IPS-15b (cell line): ENCODE measurements at regions not wholly inside any gene's neighbourhood (a gene's known extent, or its start where the extent isn't known, plus 50 kb on each side); places are given as distances from the start of the nearest gene placed in this dataset.

Source experiments
- H3K27me3 ChIP-seq: one replicate; pipeline ENCODE4 v1.6.1; 2013; ENCODE audit warnings: low read length; ENCODE audit not compliant: control insufficient read depth, insufficient read depth
- H3K36me3 ChIP-seq: one replicate; pipeline ENCODE4 v1.6.1; 2013; ENCODE audit warnings: low read length; ENCODE audit not compliant: control insufficient read depth, insufficient read depth
- H3K4me1 ChIP-seq: one replicate; pipeline ENCODE4 v1.6.1; 2013; ENCODE audit warnings: mild to moderate bottlenecking, low read length; ENCODE audit not compliant: control insufficient read depth, insufficient read depth
- H3K4me3 ChIP-seq: one replicate; pipeline ENCODE4 v1.5.1; 2013; ENCODE audit warnings: low read depth, low read length
- H3K9ac ChIP-seq: one replicate; pipeline ENCODE4 v1.6.1; 2013; ENCODE audit warnings: low read depth, mild to moderate bottlenecking, low read length
- H3K9me3 ChIP-seq: one replicate; pipeline ENCODE4 v1.6.1; 2013; ENCODE audit warnings: mild to moderate bottlenecking, low read length; ENCODE audit not compliant: control insufficient read depth, insufficient read depth

- no peak overlapping the region for H3K9ac ChIP-seq
- H3K4me1 ChIP-seq = no peaks in the 10 kb centered on the region
- H3K36me3 ChIP-seq = no peaks in the 10 kb centered on the region
- H3K27me3 ChIP-seq = no peaks in the 10 kb centered on the region
- H3K9me3 ChIP-seq = no peaks in the 10 kb centered on the region
- no peak overlapping the region for H3K4me3 ChIP-seq
These were observed 327.1 kb downstream of the STIM2 start for GRCh38 chr4:27187786-27188185.

- Histone ChIP-seq H3K4me1 (no peaks in the 10 kb centered on the region), H3K27me3 (no peaks in the 10 kb centered on the region), H3K4me3 (no peak overlapping the region), H3K9me3 (no peaks in the 10 kb centered on the region), H3K36me3 (no peaks in the 10 kb centered on the region), H3K9ac (no peak overlapping the region)
These were observed 329.0 kb downstream of the STIM2 start for GRCh38 chr4:27189683-27190082.

- no peak overlapping the region for H3K9ac ChIP-seq
- H3K9me3 ChIP-seq = no peaks in the 10 kb centered on the region
- no peaks in the 10 kb centered on the region for H3K4me1 ChIP-seq
- H3K36me3 ChIP-seq = no peaks in the 10 kb centered on the region
- H3K4me3 ChIP-seq = no peak overlapping the region
- no peaks in the 10 kb centered on the region for H3K27me3 ChIP-seq
These were observed 331.0 kb downstream of the STIM2 start for GRCh38 chr4:27191592-27191991.

GRCh38 chr4:27194599-27195176, 334.0 kb downstream of the STIM2 start:
- H3K36me3 ChIP-seq = no peaks in the 10 kb centered on the region
- no peaks in the 10 kb centered on the region for H3K27me3 ChIP-seq
- no peaks in the 10 kb centered on the region for H3K4me1 ChIP-seq
- H3K4me3 ChIP-seq = no peak overlapping the region
- no peaks in the 10 kb centered on the region for H3K9me3 ChIP-seq
- H3K9ac ChIP-seq = no peak overlapping the region

- no peak overlapping the region for H3K9ac ChIP-seq
- no peaks in the 10 kb centered on the region for H3K27me3 ChIP-seq
- no peak overlapping the region for H3K4me3 ChIP-seq
- H3K4me1 ChIP-seq = no peaks in the 10 kb centered on the region
- H3K9me3 ChIP-seq = no peaks in the 10 kb centered on the region
- H3K36me3 ChIP-seq = no peaks in the 10 kb centered on the region
These were observed 337.6 kb downstream of the STIM2 start for GRCh38 chr4:27198246-27198645.

- H3K4me1 ChIP-seq = no peaks in the 10 kb centered on the region
- H3K36me3 ChIP-seq = no peaks in the 10 kb centered on the region
- H3K9ac ChIP-seq = no peak overlapping the region
- H3K9me3 ChIP-seq = no peaks in the 10 kb centered on the region
- H3K27me3 ChIP-seq = no peaks in the 10 kb centered on the region
- no peak overlapping the region for H3K4me3 ChIP-seq
These were observed 338.3 kb downstream of the STIM2 start for GRCh38 chr4:27198971-27199370.

GRCh38 chr4:27206009-27206408, 345.4 kb downstream of the STIM2 start:
- Histone ChIP-seq H3K4me3 (no peak overlapping the region), H3K36me3 (no peaks in the 10 kb centered on the region), H3K9ac (no peak overlapping the region), H3K27me3 (no peaks in the 10 kb centered on the region), H3K9me3 (no peaks in the 10 kb centered on the region), H3K4me1 (no peaks in the 10 kb centered on the region)

- Histone ChIP-seq H3K27me3 (no peaks in the 10 kb centered on the region), H3K36me3 (no peaks in the 10 kb centered on the region), H3K4me1 (no peaks in the 10 kb centered on the region), H3K9me3 (no peaks in the 10 kb centered on the region), H3K4me3 (no peak overlapping the region), H3K9ac (no peak overlapping the region)
These were observed 350.3 kb downstream of the STIM2 start for GRCh38 chr4:27210956-27211355.

- H3K9me3 ChIP-seq = no peaks in the 10 kb centered on the region
- H3K36me3 ChIP-seq = no peaks in the 10 kb centered on the region
- H3K27me3 ChIP-seq = no peaks in the 10 kb centered on the region
- H3K9ac ChIP-seq = no peak overlapping the region
- H3K4me3 ChIP-seq = no peak overlapping the region
- H3K4me1 ChIP-seq = no peaks in the 10 kb centered on the region
These were observed 353.4 kb downstream of the STIM2 start for GRCh38 chr4:27214010-27214409.

- no peak overlapping the region for H3K9ac ChIP-seq
- no peaks in the 10 kb centered on the region for H3K27me3 ChIP-seq
- H3K9me3 ChIP-seq = no peaks in the 10 kb centered on the region
- no peak overlapping the region for H3K4me3 ChIP-seq
- H3K36me3 ChIP-seq = no peaks in the 10 kb centered on the region
- no peaks in the 10 kb centered on the region for H3K4me1 ChIP-seq
These were observed 354.7 kb downstream of the STIM2 start for GRCh38 chr4:27215220-27215826.

GRCh38 chr4:27217261-27217769, 356.7 kb downstream of the STIM2 start:
- Histone ChIP-seq H3K9me3 (no peaks in the 10 kb centered on the region), H3K36me3 (no peaks in the 10 kb centered on the region), H3K4me3 (no peak overlapping the region), H3K27me3 (no peaks in the 10 kb centered on the region), H3K9ac (no peak overlapping the region), H3K4me1 (no peaks in the 10 kb centered on the region)

- Histone ChIP-seq H3K4me3 (no peak overlapping the region), H3K9ac (no peak overlapping the region), H3K4me1 (no peaks in the 10 kb centered on the region), H3K27me3 (no peaks in the 10 kb centered on the region), H3K36me3 (no peaks in the 10 kb centered on the region), H3K9me3 (no peaks in the 10 kb centered on the region)
These were observed 357.4 kb downstream of the STIM2 start for GRCh38 chr4:27218013-27218412.
